Type B pancreatic cell (in vitro differentiated cells): ENCODE measurements at regions not wholly inside any gene's neighbourhood (a gene's known extent, or its start where the extent isn't known, plus 50 kb on each side); places are given as distances from the start of the nearest gene placed in this dataset.

Experiments used
- DNase-seq: peaks from one replicate; pipeline ENCODE4 v3.0.0; 2021; ENCODE audit warnings: mixed read lengths; ENCODE audit not compliant: unreplicated experiment; ENCODE audit errors: extremely low spot score
- H3K27ac Mint-ChIP-seq: 2 replicates; pipeline ENCODE4 v1.8.0; 2021; ENCODE audit warnings: mild to moderate bottlenecking, mixed read lengths
- H3K27me3 Mint-ChIP-seq: 2 replicates; pipeline ENCODE4 v1.8.0; 2021; ENCODE audit warnings: mixed read lengths
- H3K36me3 Mint-ChIP-seq: 2 replicates; pipeline ENCODE4 v1.8.0; 2021; ENCODE audit warnings: mixed read lengths
- H3K4me1 Mint-ChIP-seq: one replicate; pipeline ENCODE4 v1.8.0; 2021; ENCODE audit warnings: mixed read lengths; ENCODE audit not compliant: unreplicated experiment
- H3K4me3 Mint-ChIP-seq: 2 replicates; pipeline ENCODE4 v1.8.0; 2021; ENCODE audit warnings: mild to moderate bottlenecking, mixed read lengths
- H3K9me3 Mint-ChIP-seq: 2 replicates; pipeline ENCODE4 v1.8.0; 2021; ENCODE audit warnings: mixed read lengths
- TF ChIP-seq, protein P1 (sequence below): fragments of 200-600 bp; sonication (generic); conservative IDR thresholded peaks from 2 replicates; pipeline ENCODE4 v1.5.0; 2021; ENCODE audit warnings: antibody characterized with exemption, mild to moderate bottlenecking

DNA sequence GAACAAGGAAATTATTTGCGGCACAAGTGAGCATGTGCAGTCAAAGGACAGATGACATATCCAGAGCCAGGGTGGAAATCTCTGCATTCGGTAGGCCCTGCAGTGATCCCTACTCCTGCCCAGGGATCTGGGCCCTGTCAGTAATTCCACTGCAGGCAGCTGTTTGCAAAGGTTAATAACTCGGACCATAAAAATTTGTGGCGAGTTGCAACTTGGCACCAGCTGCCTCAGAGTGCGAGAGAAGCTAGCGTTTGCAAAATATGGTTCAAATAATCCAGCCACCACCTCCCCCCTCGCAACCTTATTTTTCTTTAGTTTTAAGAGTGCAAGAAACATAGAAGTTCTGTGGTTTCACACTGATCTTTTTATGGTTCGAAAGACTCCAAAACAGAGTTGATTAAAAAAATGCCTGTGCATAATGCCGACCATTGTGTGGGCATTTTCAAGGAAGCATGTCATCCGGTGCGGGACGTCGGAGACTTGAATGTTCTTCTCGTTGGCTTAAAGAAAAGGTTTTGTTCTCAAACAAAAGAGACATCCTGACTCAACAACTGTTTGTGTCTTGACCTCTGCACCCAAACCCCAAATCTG is 224.5 kb downstream of the BCL11B start:
- Mint-ChIP-seq H3K4me1 (peaks cover 4% of the 10 kb centered on the region), H3K9me3 (peaks cover 5% of the 10 kb centered on the region), H3K27me3 (no peaks in the 10 kb centered on the region), H3K4me3 (no peak overlapping the region), H3K36me3 (peaks cover 7% of the 10 kb centered on the region), H3K27ac (no peak overlapping the region)
- TF ChIP-seq, protein P1, sequence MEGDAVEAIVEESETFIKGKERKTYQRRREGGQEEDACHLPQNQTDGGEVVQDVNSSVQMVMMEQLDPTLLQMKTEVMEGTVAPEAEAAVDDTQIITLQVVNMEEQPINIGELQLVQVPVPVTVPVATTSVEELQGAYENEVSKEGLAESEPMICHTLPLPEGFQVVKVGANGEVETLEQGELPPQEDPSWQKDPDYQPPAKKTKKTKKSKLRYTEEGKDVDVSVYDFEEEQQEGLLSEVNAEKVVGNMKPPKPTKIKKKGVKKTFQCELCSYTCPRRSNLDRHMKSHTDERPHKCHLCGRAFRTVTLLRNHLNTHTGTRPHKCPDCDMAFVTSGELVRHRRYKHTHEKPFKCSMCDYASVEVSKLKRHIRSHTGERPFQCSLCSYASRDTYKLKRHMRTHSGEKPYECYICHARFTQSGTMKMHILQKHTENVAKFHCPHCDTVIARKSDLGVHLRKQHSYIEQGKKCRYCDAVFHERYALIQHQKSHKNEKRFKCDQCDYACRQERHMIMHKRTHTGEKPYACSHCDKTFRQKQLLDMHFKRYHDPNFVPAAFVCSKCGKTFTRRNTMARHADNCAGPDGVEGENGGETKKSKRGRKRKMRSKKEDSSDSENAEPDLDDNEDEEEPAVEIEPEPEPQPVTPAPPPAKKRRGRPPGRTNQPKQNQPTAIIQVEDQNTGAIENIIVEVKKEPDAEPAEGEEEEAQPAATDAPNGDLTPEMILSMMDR, result no peak
- DNase-seq, result no peak

DNA sequence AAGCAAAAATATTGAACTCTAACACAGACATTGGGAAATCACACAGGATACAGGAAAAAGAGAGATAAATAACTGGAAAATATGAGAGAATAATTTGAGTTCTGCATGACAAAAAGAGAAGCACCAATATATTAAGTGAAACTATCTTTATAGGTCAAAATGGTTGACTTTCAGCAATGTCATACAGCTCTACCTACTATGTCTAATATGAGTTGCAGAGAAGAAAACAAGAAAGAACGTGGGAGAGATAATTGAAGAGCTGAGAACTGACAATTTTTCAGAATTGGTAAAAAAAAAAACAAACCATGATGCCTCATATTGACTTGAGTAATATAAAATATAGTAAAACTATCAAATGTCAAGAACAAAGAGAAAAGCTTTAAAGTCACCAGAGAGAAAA is 221.7 kb downstream of the BCL11B start:
- TF ChIP-seq, protein P1, result no peak
- no peak for DNase-seq
- Mint-ChIP-seq H3K4me1 (peaks cover 4% of the 10 kb centered on the region), H3K9me3 (peaks cover 8% of the 10 kb centered on the region), H3K4me3 (no peak overlapping the region), H3K27ac (no peak overlapping the region), H3K36me3 (peaks cover 8% of the 10 kb centered on the region), H3K27me3 (no peaks in the 10 kb centered on the region)

DNA sequence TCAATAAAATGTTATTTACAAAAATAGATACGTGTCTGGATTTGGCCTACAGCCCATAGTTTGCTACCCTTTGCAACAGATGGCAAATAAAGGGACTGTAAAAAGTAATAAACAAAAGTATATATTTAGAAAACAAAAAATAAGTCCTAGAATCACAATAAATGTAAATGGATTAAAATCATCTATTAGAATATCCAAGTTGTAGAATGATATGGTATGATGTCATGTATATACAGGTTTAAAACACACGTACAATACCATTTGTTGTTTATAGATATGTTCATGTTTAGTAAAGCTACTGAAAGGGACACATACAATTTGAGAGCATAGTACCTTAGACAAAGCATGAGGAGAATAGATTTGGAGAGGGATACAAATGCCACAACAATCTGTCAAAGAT is 219.5 kb downstream of the BCL11B start:
- H3K4me3 Mint-ChIP-seq, result no peak overlapping the region
- no peak overlapping the region for H3K27ac Mint-ChIP-seq
- H3K4me1 Mint-ChIP-seq, result no peaks in the 10 kb centered on the region
- TF ChIP-seq, protein P1, result no peak
- H3K9me3 Mint-ChIP-seq, result peaks cover 12% of the 10 kb centered on the region
- peaks cover 8% of the 10 kb centered on the region for H3K36me3 Mint-ChIP-seq
- H3K27me3 Mint-ChIP-seq, result no peaks in the 10 kb centered on the region
- DNase-seq, result no peak

DNA sequence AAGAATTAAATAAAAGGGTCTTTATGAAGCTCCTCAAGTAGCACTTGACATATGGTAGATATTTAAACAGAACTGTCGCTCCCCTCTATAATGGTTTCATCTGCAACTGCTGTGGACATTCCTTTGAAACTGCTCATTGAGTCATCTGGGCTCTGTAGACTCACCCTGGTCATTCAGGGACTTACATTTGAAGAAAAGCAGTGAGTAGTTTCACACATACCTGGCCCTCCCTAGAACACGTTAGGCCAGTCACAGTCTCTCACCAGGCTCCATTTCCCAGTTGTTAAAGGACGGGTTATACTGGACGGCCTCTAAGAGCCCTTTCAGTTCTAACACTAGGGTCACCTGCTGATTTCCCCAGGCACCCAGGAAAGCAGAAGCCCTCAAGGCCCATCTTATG is 217.0 kb downstream of the BCL11B start:
- Mint-ChIP-seq H3K4me3 (peak overlapping the region; percentile 4), H3K36me3 (peaks cover 8% of the 10 kb centered on the region), H3K4me1 (no peaks in the 10 kb centered on the region), H3K9me3 (peaks cover 12% of the 10 kb centered on the region), H3K27ac (peak overlapping the region; percentile 76), H3K27me3 (no peaks in the 10 kb centered on the region)
- no peak for DNase-seq
- TF ChIP-seq, protein P1, result no peak

DNA sequence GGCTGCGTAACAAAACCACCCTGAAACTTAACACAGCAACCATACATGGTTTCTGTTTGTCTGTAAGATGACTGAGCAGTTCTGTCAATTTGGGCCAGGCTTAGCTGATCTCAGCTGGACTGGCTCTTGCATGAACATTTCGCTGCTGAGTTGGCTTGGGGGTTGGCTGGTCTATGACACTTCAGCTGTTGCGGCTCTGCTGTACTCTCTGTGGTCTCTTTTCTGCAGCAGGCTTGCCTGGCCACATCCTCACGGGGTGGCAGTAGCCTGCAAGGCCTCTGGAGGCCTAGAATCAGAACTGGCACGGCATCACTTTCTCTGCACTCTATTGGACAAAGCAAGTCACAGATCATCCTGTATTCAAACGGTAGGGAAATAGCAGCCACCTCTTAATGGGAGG is 216.2 kb downstream of the BCL11B start:
- DNase-seq, result no peak
- Mint-ChIP-seq H3K36me3 (peaks cover 8% of the 10 kb centered on the region), H3K27me3 (no peaks in the 10 kb centered on the region), H3K4me3 (no peak overlapping the region), H3K4me1 (no peaks in the 10 kb centered on the region), H3K27ac (peak overlapping the region; percentile 76), H3K9me3 (peaks cover 12% of the 10 kb centered on the region)
- TF ChIP-seq, protein P1, result no peak
